MG63 (cell line): ENCODE measurements at regions not wholly inside any gene's neighbourhood (a gene's known extent, or its start where the extent isn't known, plus 50 kb on each side); places are given as distances from the start of the nearest gene placed in this dataset.
"Not testable (repeated sequence)": the region's sequence is repeated elsewhere in the genome, so short reads cannot be mapped to it uniquely, and the experiment has no call there.

Experiments used
- DNase-seq: peaks from one replicate; pipeline ENCODE4 v3.0.0-alpha.2; 2020
- H3K27me3 ChIP-seq: fragments of 250-450 bp; sonication (Bioruptor Pico); 2 replicates; pipeline ENCODE4 v1.5.1; 2020; ENCODE audit warnings: mild to moderate bottlenecking, moderate library complexity
- H3K36me3 ChIP-seq: fragments of 250-450 bp; sonication (Bioruptor Pico); 2 replicates; pipeline ENCODE4 v1.5.1; 2020; ENCODE audit warnings: mild to moderate bottlenecking, moderate library complexity
- H3K4me3 ChIP-seq: fragments of 250-450 bp; sonication (Bioruptor Pico); 2 replicates; pipeline ENCODE4 v1.5.1; 2020; ENCODE audit warnings: mild to moderate bottlenecking, moderate library complexity
- H3K9me3 ChIP-seq: fragments of 250-450 bp; sonication (Bioruptor Pico); 2 replicates; pipeline ENCODE4 v1.5.1; 2020; ENCODE audit warnings: mild to moderate bottlenecking, moderate library complexity

GRCh38 chr1:59188413-59189213, 108.3 kb upstream of the FGGY start:
- no peaks in the 10 kb centered on the region for H3K36me3 ChIP-seq
- no peaks in the 10 kb centered on the region for H3K9me3 ChIP-seq
- no peak for DNase-seq
- H3K4me3 ChIP-seq, result no peak overlapping the region
- no peaks in the 10 kb centered on the region for H3K27me3 ChIP-seq

GRCh38 chr1:59193443-59194093, 103.3 kb upstream of the FGGY start:
- Histone ChIP-seq H3K36me3 (no peaks in the 10 kb centered on the region), H3K4me3 (no peak overlapping the region), H3K27me3 (no peaks in the 10 kb centered on the region), H3K9me3 (no peaks in the 10 kb centered on the region)
- DNase-seq, result no peak

GRCh38 chr1:59194621-59195020, 102.3 kb upstream of the FGGY start:
- Histone ChIP-seq H3K9me3 (no peaks in the 10 kb centered on the region), H3K27me3 (no peaks in the 10 kb centered on the region), H3K4me3 (no peak overlapping the region), H3K36me3 (no peaks in the 10 kb centered on the region)
- no peak for DNase-seq

- no peaks in the 10 kb centered on the region for H3K36me3 ChIP-seq
- no peaks in the 10 kb centered on the region for H3K27me3 ChIP-seq
- no peak overlapping the region for H3K4me3 ChIP-seq
- no peak for DNase-seq
- no peaks in the 10 kb centered on the region for H3K9me3 ChIP-seq
These were observed 101.7 kb upstream of the FGGY start for GRCh38 chr1:59195151-59195550.

GRCh38 chr1:59198564-59198963, 98.3 kb upstream of the FGGY start:
- DNase-seq, result peak; percentile 64
- H3K4me3 ChIP-seq, result no peak overlapping the region
- no peaks in the 10 kb centered on the region for H3K27me3 ChIP-seq
- no peaks in the 10 kb centered on the region for H3K36me3 ChIP-seq
- H3K9me3 ChIP-seq, result no peaks in the 10 kb centered on the region

GRCh38 chr1:59199147-59199546, 97.7 kb upstream of the FGGY start:
- no peak for DNase-seq
- H3K9me3 ChIP-seq, result no peaks in the 10 kb centered on the region
- H3K4me3 ChIP-seq, result no peak overlapping the region
- no peaks in the 10 kb centered on the region for H3K27me3 ChIP-seq
- no peaks in the 10 kb centered on the region for H3K36me3 ChIP-seq

GRCh38 chr1:59199719-59200376, 97.0 kb upstream of the FGGY start:
- Histone ChIP-seq H3K36me3 (no peaks in the 10 kb centered on the region), H3K4me3 (no peak overlapping the region), H3K9me3 (no peaks in the 10 kb centered on the region; the same call in 1 of the 2 replicates), H3K27me3 (no peaks in the 10 kb centered on the region)
- no peak for DNase-seq

GRCh38 chr1:59201341-59201740, 95.6 kb upstream of the FGGY start:
- Histone ChIP-seq H3K36me3 (no peaks in the 10 kb centered on the region), H3K27me3 (no peaks in the 10 kb centered on the region), H3K9me3 (no peaks in the 10 kb centered on the region; the same call in 1 of the 2 replicates), H3K4me3 (no peak overlapping the region)
- no peak for DNase-seq

GRCh38 chr1:59202455-59202854, 94.4 kb upstream of the FGGY start:
- H3K27me3 ChIP-seq, result no peaks in the 10 kb centered on the region
- no peaks in the 10 kb centered on the region; the same call in 1 of the 2 replicates for H3K9me3 ChIP-seq
- H3K4me3 ChIP-seq, result no peak overlapping the region
- no peaks in the 10 kb centered on the region for H3K36me3 ChIP-seq
- no peak for DNase-seq

GRCh38 chr1:59204001-59204400, 92.9 kb upstream of the FGGY start:
- peak; percentile 10 for DNase-seq

GRCh38 chr1:59206616-59207015, 90.3 kb upstream of the FGGY start:
- H3K4me3 ChIP-seq, H3K9me3 ChIP-seq, H3K27me3 ChIP-seq, DNase-seq, H3K36me3 ChIP-seq: not testable (repeated sequence)

More at GRCh38 chr1:59204001-59204400, 92.9 kb upstream of the FGGY start:
- H3K4me3 ChIP-seq, result no peak overlapping the region
- no peaks in the 10 kb centered on the region for H3K36me3 ChIP-seq
- no peaks in the 10 kb centered on the region; the same call in 1 of the 2 replicates for H3K9me3 ChIP-seq
- no peaks in the 10 kb centered on the region for H3K27me3 ChIP-seq

GRCh38 chr1:59210430-59210829, 86.5 kb upstream of the FGGY start:
- not testable (repeated sequence) for H3K9me3 ChIP-seq, H3K27me3 ChIP-seq

GRCh38 chr1:59212706-59213105, 84.2 kb upstream of the FGGY start:
- DNase-seq, result no peak
- H3K4me3 ChIP-seq, result no peak overlapping the region
- H3K36me3 ChIP-seq, result no peaks in the 10 kb centered on the region
- H3K27me3 ChIP-seq, result no peaks in the 10 kb centered on the region
- H3K9me3 ChIP-seq, result peaks cover 4% of the 10 kb centered on the region; the same call in 1 of the 2 replicates

More at GRCh38 chr1:59210430-59210829, 86.5 kb upstream of the FGGY start:
- H3K36me3 ChIP-seq, H3K4me3 ChIP-seq, DNase-seq: not testable (repeated sequence)

- DNase-seq, result no peak
- Histone ChIP-seq H3K4me3 (no peak overlapping the region), H3K36me3 (no peaks in the 10 kb centered on the region), H3K27me3 (no peaks in the 10 kb centered on the region), H3K9me3 (peaks cover 4% of the 10 kb centered on the region; the same call in 1 of the 2 replicates)
These were observed 82.4 kb upstream of the FGGY start for GRCh38 chr1:59214248-59215208.

- Histone ChIP-seq H3K4me3 (no peak overlapping the region), H3K36me3 (no peaks in the 10 kb centered on the region), H3K27me3 (no peaks in the 10 kb centered on the region), H3K9me3 (peaks cover 4% of the 10 kb centered on the region; the same call in 1 of the 2 replicates)
- DNase-seq, result no peak
These were observed 81.1 kb upstream of the FGGY start for GRCh38 chr1:59215766-59216291.

GRCh38 chr1:59217439-59217838, 79.5 kb upstream of the FGGY start:
- H3K27me3 ChIP-seq, H3K4me3 ChIP-seq, H3K9me3 ChIP-seq, DNase-seq, H3K36me3 ChIP-seq: not testable (repeated sequence)
